Endothelial cell of umbilical vein (primary cell): ENCODE measurements at regions not wholly inside any gene's neighbourhood (a gene's known extent, or its start where the extent isn't known, plus 50 kb on each side); places are given as distances from the start of the nearest gene placed in this dataset.

Source experiments
- BruUV-seq: library from RNA; stranded (reverse); fragments of 400-500 nt; replicated peaks from 2 replicates; lab custom pipeline; 2021; lab: Mats Ljungman, UMichigan
- CTCF ChIA-PET: fragments of 300-600, 350-600 bp; sonication (Branson Sonifier 250); formaldehyde crosslinking; loops from one replicate; lab custom pipeline; 2021; ENCODE audit warnings: antibody characterized with exemption, inconsistent platforms; lab: Charles Lee
- POLR2A ChIA-PET: fragments of 300-600, 350-600 bp; sonication (Branson Sonifier 250); formaldehyde crosslinking; loops from one replicate; lab custom pipeline; 2021; ENCODE audit warnings: antibody characterized with exemption, inconsistent platforms; lab: Charles Lee
- DNase-seq: peaks from one replicate; pipeline ENCODE4 v3.0.0-alpha.2; 2011; ENCODE audit warnings: low read depth, low spot score
- FAIRE-seq: peaks from 2 replicates; lab custom pipeline; 2011; peaks lifted over from hg19 to GRCh38; lab: Jason Lieb, UNC
- H2AFZ ChIP-seq: 2 replicates; pipeline ENCODE4 v1.6.0; 2012; ENCODE audit warnings: low read depth, low read length, control low read depth, inconsistent platforms
- H3K27ac ChIP-seq: 2 replicates; pipeline ENCODE4 v1.5.1; 2011; ENCODE audit warnings: low read depth, mild to moderate bottlenecking, control low read depth, low read length, moderate library complexity; ENCODE audit not compliant: insufficient read depth
- H3K27me3 ChIP-seq, 2 experiments: 2 replicates each; pipeline versions ENCODE4 v1.6.0 to v1.6.1; 2011; ENCODE audit warnings: low read length in 2 of 2, mixed read lengths in 1 of 2; ENCODE audit not compliant: control insufficient read depth in 2 of 2, insufficient read depth in 2 of 2
- H3K36me3 ChIP-seq, 2 experiments: 2 replicates in 1 of 2; 3 replicates in 1 of 2; pipeline ENCODE4 v1.5.1; 2011; ENCODE audit warnings: low read length in 2 of 2, mild to moderate bottlenecking in 1 of 2, moderate library complexity in 1 of 2; ENCODE audit not compliant: control insufficient read depth in 2 of 2, insufficient read depth in 2 of 2; ENCODE audit errors: extremely low read depth in 1 of 2
- H3K4me1 ChIP-seq: 3 replicates; pipeline ENCODE4 v1.5.1; 2011; ENCODE audit warnings: mild to moderate bottlenecking, low read length; ENCODE audit not compliant: control insufficient read depth, insufficient read depth; ENCODE audit errors: extremely low read depth
- H3K4me2 ChIP-seq: 2 replicates; pipeline ENCODE4 v1.6.1; 2011; ENCODE audit warnings: low read length, control low read depth, mixed read lengths; ENCODE audit not compliant: insufficient read depth
- H3K4me3 ChIP-seq, 3 experiments: fragments of 200-600 bp in 1 of 3; sonication (generic), shearing (Covaris generic) in 1 of 3; replicated peaks in 1 of 3; 2 replicates each; pipeline ENCODE4 v1.5.1; 2011 to 2016; ENCODE audit warnings: control low read depth in 3 of 3, low read length in 3 of 3, mild to moderate bottlenecking in 2 of 3, inconsistent platforms in 1 of 3, low read depth in 1 of 3, moderate library complexity in 1 of 3; ENCODE audit not compliant: insufficient read depth in 1 of 3
- H3K79me2 ChIP-seq: 2 replicates; pipeline ENCODE4 v1.6.0; 2012; ENCODE audit warnings: low read length, inconsistent platforms; ENCODE audit not compliant: control insufficient read depth, insufficient read depth
- H3K9ac ChIP-seq: replicated peaks from 2 replicates; pipeline ENCODE3; 2011; ENCODE audit warnings: low read length, control low read depth; ENCODE audit not compliant: insufficient read depth; ENCODE audit errors: extremely low read depth
- H3K9me1 ChIP-seq: replicated peaks from 3 replicates; pipeline ENCODE4 v1.6.0; 2011; ENCODE audit warnings: mild to moderate bottlenecking, low read length; ENCODE audit not compliant: control insufficient read depth, insufficient read depth; ENCODE audit errors: extremely low read depth
- H3K9me3 ChIP-seq: replicated peaks from 2 replicates; pipeline ENCODE4 v1.5.1; 2012; ENCODE audit warnings: low read length, inconsistent platforms; ENCODE audit not compliant: control insufficient read depth, insufficient read depth
- H4K20me1 ChIP-seq: replicated peaks from 2 replicates; pipeline ENCODE3; 2011; ENCODE audit warnings: mild to moderate bottlenecking, low read length; ENCODE audit not compliant: control insufficient read depth, insufficient read depth; ENCODE audit errors: extremely low read depth
- EZH2 ChIP-seq: IDR thresholded peaks from 2 replicates; pipeline ENCODE4 v1.6.1; 2012; ENCODE audit warnings: borderline replicate concordance, low read depth, mild to moderate bottlenecking, moderate library complexity, low read length, inconsistent platforms; ENCODE audit not compliant: severe bottlenecking
- FOS ChIP-seq: IDR thresholded peaks from 2 replicates; pipeline ENCODE4 v1.6.1; 2011; ENCODE audit warnings: mild to moderate bottlenecking, low read length, moderate library complexity, borderline replicate concordance; ENCODE audit not compliant: insufficient read depth
- GATA2 ChIP-seq: IDR thresholded peaks from 2 replicates; pipeline ENCODE4 v1.7.0; 2011; ENCODE audit warnings: low read depth, mild to moderate bottlenecking, moderate library complexity, mixed read lengths, low read length; ENCODE audit not compliant: insufficient read length, insufficient read depth
- JUN ChIP-seq: IDR thresholded peaks from 2 replicates; pipeline ENCODE4 v1.6.1; 2011; ENCODE audit warnings: borderline replicate concordance, low read depth; ENCODE audit not compliant: insufficient read length, insufficient read depth
- MYC ChIP-seq: IDR thresholded peaks from one replicate; pipeline ENCODE4 v1.6.1; 2011; ENCODE audit warnings: mild to moderate bottlenecking, low read depth, low read length
- POLR2A ChIP-seq: IDR thresholded peaks from 2 replicates; pipeline ENCODE4 v1.6.1; 2012; ENCODE audit warnings: low read depth, mild to moderate bottlenecking, control low read depth, low read length
- POLR2AphosphoS5 ChIP-seq: IDR thresholded peaks from 2 replicates; pipeline ENCODE4 v1.6.1; 2012; ENCODE audit warnings: low read depth, mild to moderate bottlenecking, control low read depth, low read length, moderate library complexity; ENCODE audit not compliant: insufficient read depth
- dilution Hi-C: fragments of 300-500 bp; cut with MboI; formaldehyde crosslinking; loops from one replicate; pipeline ENCODE4 v1.15.0; 2019; ENCODE audit warnings: low sequenced_read_pairs; ENCODE audit not compliant: extremely low pct_ligation_motif_present
- intact Hi-C: fragments of 100-400 bp; cut with micrococcal nuclease; formaldehyde crosslinking; loops from one replicate; pipeline ENCODE4 v1.10.0; 2022
- TF ChIP-seq, protein P1 (sequence below): IDR thresholded peaks from 2 replicates; pipeline ENCODE4 v1.6.1; 2011; ENCODE audit not compliant: insufficient read depth, insufficient read length
- TF ChIP-seq, protein P2 (sequence below), 2 donors: IDR thresholded peaks; 1 replicate in 1 of 2; 2 replicates in 1 of 2; pipeline ENCODE4 v1.5.1; 2011; ENCODE audit warnings: low read length in 2 of 2, mild to moderate bottlenecking in 2 of 2, moderate library complexity in 2 of 2, control low read depth in 1 of 2, inconsistent platforms in 1 of 2, low read depth in 1 of 2; ENCODE audit not compliant: insufficient read depth in 1 of 2; ENCODE audit errors: extremely low read depth in 1 of 2

DNA sequence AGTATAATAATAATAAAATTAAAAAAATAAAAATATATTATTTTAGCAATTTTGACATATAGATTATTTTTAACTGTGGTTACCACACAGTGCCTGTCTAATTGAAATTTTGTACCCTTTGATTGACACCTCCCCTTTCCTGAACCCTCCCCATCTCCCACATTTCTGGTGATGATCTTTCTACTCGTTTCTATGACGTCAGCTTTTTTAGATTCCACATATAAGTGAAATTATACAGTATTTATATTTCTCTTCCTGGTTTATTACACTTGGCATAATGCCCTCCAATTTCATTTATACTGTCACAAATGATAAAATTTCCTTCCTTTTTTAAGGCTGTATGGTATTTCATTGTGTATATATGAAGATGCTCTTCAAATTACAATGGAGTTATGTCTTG, 258.1 kb upstream of the PTCHD4 start:
- POLR2A ChIA-PET: no interaction called here
- no peak for TF ChIP-seq POLR2AphosphoS5
- TF ChIP-seq, protein P1, sequence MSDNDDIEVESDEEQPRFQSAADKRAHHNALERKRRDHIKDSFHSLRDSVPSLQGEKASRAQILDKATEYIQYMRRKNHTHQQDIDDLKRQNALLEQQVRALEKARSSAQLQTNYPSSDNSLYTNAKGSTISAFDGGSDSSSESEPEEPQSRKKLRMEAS: no peak
- no peak for TF ChIP-seq MYC
- TF ChIP-seq FOS: no peak
- TF ChIP-seq POLR2A: no peak
- TF ChIP-seq, protein P2, sequence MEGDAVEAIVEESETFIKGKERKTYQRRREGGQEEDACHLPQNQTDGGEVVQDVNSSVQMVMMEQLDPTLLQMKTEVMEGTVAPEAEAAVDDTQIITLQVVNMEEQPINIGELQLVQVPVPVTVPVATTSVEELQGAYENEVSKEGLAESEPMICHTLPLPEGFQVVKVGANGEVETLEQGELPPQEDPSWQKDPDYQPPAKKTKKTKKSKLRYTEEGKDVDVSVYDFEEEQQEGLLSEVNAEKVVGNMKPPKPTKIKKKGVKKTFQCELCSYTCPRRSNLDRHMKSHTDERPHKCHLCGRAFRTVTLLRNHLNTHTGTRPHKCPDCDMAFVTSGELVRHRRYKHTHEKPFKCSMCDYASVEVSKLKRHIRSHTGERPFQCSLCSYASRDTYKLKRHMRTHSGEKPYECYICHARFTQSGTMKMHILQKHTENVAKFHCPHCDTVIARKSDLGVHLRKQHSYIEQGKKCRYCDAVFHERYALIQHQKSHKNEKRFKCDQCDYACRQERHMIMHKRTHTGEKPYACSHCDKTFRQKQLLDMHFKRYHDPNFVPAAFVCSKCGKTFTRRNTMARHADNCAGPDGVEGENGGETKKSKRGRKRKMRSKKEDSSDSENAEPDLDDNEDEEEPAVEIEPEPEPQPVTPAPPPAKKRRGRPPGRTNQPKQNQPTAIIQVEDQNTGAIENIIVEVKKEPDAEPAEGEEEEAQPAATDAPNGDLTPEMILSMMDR (IDR thresholded peaks at IDR 0.05; ENCODE audit: extremely low read depth in 1 of 2, insufficient read depth in 1 of 2, low read depth in 1 of 2, low read length in 2 of 2): no peak
- TF ChIP-seq EZH2: no peak
- TF ChIP-seq JUN: no peak
- no peak for TF ChIP-seq GATA2

More for the DNA sequence above, 258.1 kb upstream of the PTCHD4 start:
- H3K27ac ChIP-seq: no peak overlapping the region
- FAIRE-seq (no peak), DNase-seq (no peak)
- no peaks in the 10 kb centered on the region for H3K27me3 ChIP-seq
- CTCF ChIA-PET: no interaction called here
- no peak overlapping the region for H2AFZ ChIP-seq
- H3K4me2 ChIP-seq: no peak overlapping the region
- dilution Hi-C loops (no loop called here), intact Hi-C loops (no loop called here)
- H4K20me1 ChIP-seq: no peaks in the 10 kb centered on the region
- no peak overlapping the region for H3K9ac ChIP-seq
- no TSS peak for BruUV-seq
- no peaks in the 10 kb centered on the region for H3K4me1 ChIP-seq
- no peaks in the 10 kb centered on the region for H3K9me1 ChIP-seq
- no peaks in the 10 kb centered on the region for H3K79me2 ChIP-seq
- H3K4me3 ChIP-seq: no peak overlapping the region
- H3K9me3 ChIP-seq: no peaks in the 10 kb centered on the region
- H3K36me3 ChIP-seq: no peaks in the 10 kb centered on the region
